IMR-90 (cell line): ENCODE measurements at regions not wholly inside any gene's neighbourhood (a gene's known extent, or its start where the extent isn't known, plus 50 kb on each side); places are given as distances from the start of the nearest gene placed in this dataset.

Experiments used
- ATAC-seq: fragments of 200-7000 bp; cut with Tn5 transposase; 2 replicates; pipeline ENCODE4 v1.9.1; 2020; ENCODE audit warnings: low read depth, mild to moderate bottlenecking, moderate library complexity
- BruUV-seq: library from RNA; stranded (reverse); fragments of 400-500 nt; replicated peaks from 2 replicates; lab custom pipeline; 2021; lab: Mats Ljungman, UMichigan
- CTCF ChIA-PET: fragments of 300-600 bp; formaldehyde crosslinking; extraction: SDS; loops from one replicate; lab custom pipeline; 2021; ENCODE audit warnings: antibody characterized with exemption; lab: Yijun Ruan, JAX
- POLR2A ChIA-PET: fragments of 300-600 bp; sonication (Branson Sonifier 250); formaldehyde crosslinking; loops from one replicate; lab custom pipeline; 2022; ENCODE audit warnings: antibody characterized with exemption; ENCODE audit not compliant: unreplicated experiment; lab: Charles Lee
- DNase-seq: peaks from one replicate; pipeline ENCODE4 v3.0.0; 2013
- H2AFZ ChIP-seq: replicated peaks from 2 replicates; pipeline ENCODE3; 2013; ENCODE audit warnings: low read length, mild to moderate bottlenecking; ENCODE audit not compliant: poor library complexity
- H2AK5ac ChIP-seq: 2 replicates; pipeline ENCODE4 v1.6.1; 2013; ENCODE audit warnings: low read depth, low read length, inconsistent platforms
- H2AK9ac ChIP-seq: replicated peaks from 2 replicates; pipeline ENCODE3; 2013; ENCODE audit warnings: mild to moderate bottlenecking, low read depth, low read length, moderate library complexity; ENCODE audit not compliant: poor library complexity
- H2BK120ac ChIP-seq: 2 replicates; pipeline ENCODE4 v1.6.1; 2013; ENCODE audit warnings: low read depth, low read length, inconsistent platforms
- H2BK15ac ChIP-seq: 3 replicates; pipeline ENCODE4 v1.6.1; 2013; ENCODE audit warnings: low read depth, low read length, inconsistent platforms
- H2BK20ac ChIP-seq: 2 replicates; pipeline ENCODE4 v1.6.1; 2013; ENCODE audit warnings: low read depth, mild to moderate bottlenecking, inconsistent platforms, low read length, moderate library complexity
- H2BK5ac ChIP-seq: 2 replicates; pipeline ENCODE4 v1.6.1; 2013; ENCODE audit warnings: mild to moderate bottlenecking, low read depth, low read length, inconsistent platforms; ENCODE audit not compliant: poor library complexity, severe bottlenecking
- H3K14ac ChIP-seq: replicated peaks from 2 replicates; pipeline ENCODE4 v1.6.1; 2013; ENCODE audit warnings: low read depth, low read length, inconsistent platforms
- H3K18ac ChIP-seq: 2 replicates; pipeline ENCODE4 v1.6.1; 2013; ENCODE audit warnings: low read depth, low read length, control low read depth
- H3K23ac ChIP-seq: 2 replicates; pipeline ENCODE4 v1.6.1; 2013; ENCODE audit warnings: low read depth, low read length, inconsistent platforms
- H3K27ac ChIP-seq: 2 replicates; pipeline ENCODE4 v1.5.1; 2013; ENCODE audit warnings: mild to moderate bottlenecking, control low read depth, low read length; ENCODE audit not compliant: insufficient read depth
- H3K27me3 ChIP-seq: 2 replicates; pipeline ENCODE4 v1.6.1; 2013; ENCODE audit warnings: low read length; ENCODE audit not compliant: control insufficient read depth, insufficient read depth
- H3K36me3 ChIP-seq: 2 replicates; pipeline ENCODE4 v1.6.1; 2013; ENCODE audit warnings: low read length, mixed read lengths; ENCODE audit not compliant: control insufficient read depth, insufficient read depth
- H3K4ac ChIP-seq: 2 replicates; pipeline ENCODE4 v1.6.1; 2013; ENCODE audit warnings: low read depth, low read length, inconsistent platforms
- H3K4me1 ChIP-seq: 2 replicates; pipeline ENCODE4 v1.6.1; 2013; ENCODE audit warnings: low read length, mixed read lengths; ENCODE audit not compliant: control insufficient read depth, insufficient read depth
- H3K4me2 ChIP-seq: 2 replicates; pipeline ENCODE4 v1.6.1; 2013; ENCODE audit warnings: low read depth, mild to moderate bottlenecking, control low read depth, low read length, moderate library complexity
- H3K4me3 ChIP-seq: 2 replicates; pipeline ENCODE4 v1.5.1; 2013; ENCODE audit warnings: low read depth, mild to moderate bottlenecking, control low read depth, low read length, moderate library complexity; ENCODE audit not compliant: insufficient read depth
- H3K56ac ChIP-seq: 2 replicates; pipeline ENCODE4 v1.6.1; 2013; ENCODE audit warnings: low read length, inconsistent platforms; ENCODE audit not compliant: insufficient read depth; ENCODE audit errors: extremely low read depth
- H3K79me1 ChIP-seq, 2 experiments: 2 replicates each; pipeline ENCODE4 v1.6.1; 2013; ENCODE audit warnings: low read length in 2 of 2, inconsistent platforms in 1 of 2, low read depth in 1 of 2
- H3K9ac ChIP-seq: 2 replicates; pipeline ENCODE4 v1.6.1; 2013; ENCODE audit warnings: low read depth, low read length, control low read depth
- H3K9me1 ChIP-seq: 2 replicates; pipeline ENCODE4 v1.6.1; 2013; ENCODE audit warnings: low read length, inconsistent platforms; ENCODE audit not compliant: insufficient read depth
- H3K9me3 ChIP-seq: 2 replicates; pipeline ENCODE4 v1.6.1; 2013; ENCODE audit warnings: low read length; ENCODE audit not compliant: control insufficient read depth, insufficient read depth
- H4K20me1 ChIP-seq: 2 replicates; pipeline ENCODE4 v1.6.1; 2013; ENCODE audit warnings: low read length, inconsistent platforms; ENCODE audit not compliant: insufficient read depth
- H4K5ac ChIP-seq: 2 replicates; pipeline ENCODE4 v1.6.1; 2013; ENCODE audit warnings: mild to moderate bottlenecking, low read depth, low read length, control low read depth
- H4K8ac ChIP-seq, 2 experiments: 2 replicates each; pipeline ENCODE4 v1.6.1; 2013; ENCODE audit warnings: low read depth in 2 of 2, low read length in 2 of 2, control low read depth in 1 of 2, inconsistent platforms in 1 of 2
- H4K91ac ChIP-seq: 2 replicates; pipeline ENCODE4 v1.6.1; 2013; ENCODE audit warnings: low read depth, low read length, inconsistent platforms; ENCODE audit not compliant: insufficient read depth
- BHLHE40 ChIP-seq: fragments of 150-350 bp; IDR thresholded peaks from 2 replicates; pipeline ENCODE4 v1.6.1; 2016; ENCODE audit warnings: mild to moderate bottlenecking, low read depth, low read length
- CEBPB ChIP-seq: IDR thresholded peaks from 2 replicates; pipeline ENCODE4 v1.6.1; 2012; ENCODE audit warnings: low read depth, low read length, improper control_type of control experiment
- CHD1 ChIP-seq: IDR thresholded peaks from 2 replicates; pipeline ENCODE4 v1.6.1; 2012; ENCODE audit warnings: low read depth, low read length, improper control_type of control experiment
- FOS ChIP-seq: fragments of 150-350 bp; IDR thresholded peaks from 2 replicates; pipeline ENCODE4 v1.6.1; 2016; ENCODE audit warnings: low read depth, low read length
- MAFK ChIP-seq: IDR thresholded peaks from 2 replicates; pipeline ENCODE4 v1.6.1; 2012; ENCODE audit warnings: low read depth, low read length, improper control_type of control experiment
- MAZ ChIP-seq: IDR thresholded peaks from 2 replicates; pipeline ENCODE4 v1.6.1; 2012; ENCODE audit warnings: low read depth, mild to moderate bottlenecking, low read length, improper control_type of control experiment, moderate library complexity, borderline replicate concordance
- MXI1 ChIP-seq: IDR thresholded peaks from 2 replicates; pipeline ENCODE4 v1.6.1; 2012; ENCODE audit warnings: low read depth, mild to moderate bottlenecking, low read length, moderate library complexity, borderline replicate concordance
- NFE2L2 ChIP-seq: fragments of 150-350 bp; IDR thresholded peaks from 2 replicates; pipeline ENCODE4 v1.6.1; 2016; ENCODE audit warnings: low read depth, mild to moderate bottlenecking, low read length
- POLR2A ChIP-seq: IDR thresholded peaks from 2 replicates; pipeline ENCODE4 v1.6.1; 2012; ENCODE audit warnings: mild to moderate bottlenecking, low read depth, low read length
- RAD21 ChIP-seq: IDR thresholded peaks from 2 replicates; pipeline ENCODE4 v1.6.1; 2012; ENCODE audit warnings: low read length, improper control_type of control experiment
- RCOR1 ChIP-seq: IDR thresholded peaks from 2 replicates; pipeline ENCODE4 v1.6.1; 2012; ENCODE audit warnings: mild to moderate bottlenecking, low read length, improper control_type of control experiment; ENCODE audit not compliant: insufficient replicate concordance
- RFX5 ChIP-seq: IDR thresholded peaks from 2 replicates; pipeline ENCODE4 v1.8.0; 2012; ENCODE audit warnings: low read depth, mild to moderate bottlenecking, low read length, moderate library complexity
- SMC3 ChIP-seq: fragments of 150-350 bp; IDR thresholded peaks from 2 replicates; pipeline ENCODE4 v1.6.1; 2016; ENCODE audit warnings: low read depth, mild to moderate bottlenecking, antibody characterized with exemption, low read length, moderate library complexity
- WGBS, 2 experiments: methylation state at CpG; one replicate each; pipeline versions ENCODE4 v1.1.5 to v1.1.7; 2013; ENCODE audit warnings: missing lambda C conversion rate in 2 of 2; ENCODE audit not compliant: insufficient read length in 1 of 2; ENCODE audit errors: extremely low coverage in 2 of 2; 5-methylcytosine and 5-hydroxymethylcytosine counted together
- dilution Hi-C: fragments of 300-500 bp; cut with HindIII; formaldehyde crosslinking; loops from one replicate; pipeline ENCODE4 v1.14.3; 2018; ENCODE audit warnings: low sequenced_read_pairs; ENCODE audit not compliant: unreplicated experiment
- in situ Hi-C: fragments of 300-500 bp; cut with MboI; formaldehyde crosslinking; loops from 3 replicates; pipeline ENCODE4 v1.14.3; 2019; ENCODE audit warnings: low sequenced_read_pairs, inconsistent platforms, mixed read lengths
- intact Hi-C: fragments of 100-400 bp; cut with micrococcal nuclease; formaldehyde crosslinking; loops from 2 replicates; pipeline ENCODE4 v1.10.0; 2022
- TF ChIP-seq, protein P1 (sequence below): fragments of 150-350 bp; IDR thresholded peaks from 2 replicates; pipeline ENCODE4 v1.6.1; 2016; ENCODE audit warnings: low read depth, mild to moderate bottlenecking, low read length, moderate library complexity, borderline replicate concordance
- TF ChIP-seq, protein P2 (sequence below): conservative IDR thresholded peaks from 2 replicates; pipeline ENCODE4 v1.5.1; 2012; ENCODE audit warnings: mild to moderate bottlenecking, low read depth, low read length, improper control_type of control experiment
- TF ChIP-seq, protein P3 (sequence below): fragments of 150-350 bp; IDR thresholded peaks from 2 replicates; pipeline ENCODE4 v1.6.1; 2017; ENCODE audit warnings: mild to moderate bottlenecking, antibody characterized with exemption, low read length, low read depth

GRCh38 chr4:14848229-14848628, 154.1 kb upstream of the CPEB2 start:
- H3K4ac ChIP-seq, result no peak overlapping the region
- no peak overlapping the region for H2BK20ac ChIP-seq
- no peak overlapping the region for H3K4me3 ChIP-seq
- BruUV-seq, result no TSS peak
- H3K4me2 ChIP-seq, result no peak overlapping the region
- dilution Hi-C loops, result no loop called here
- H3K79me1 ChIP-seq, result no peaks in the 10 kb centered on the region
- no peak overlapping the region for H4K5ac ChIP-seq
- ChIA-PET POLR2A (no interaction called here), CTCF (no interaction called here)
- no peak overlapping the region for H3K9ac ChIP-seq
- H3K23ac ChIP-seq, result no peak overlapping the region
- no peaks in the 10 kb centered on the region for H3K9me1 ChIP-seq
- no peak overlapping the region for H4K8ac ChIP-seq
- no peaks in the 10 kb centered on the region for H3K9me3 ChIP-seq
- DNase-seq, result no peak
- no peak overlapping the region for H2AK9ac ChIP-seq
- no peak overlapping the region for H3K18ac ChIP-seq
- H3K36me3 ChIP-seq, result no peaks in the 10 kb centered on the region
- no peaks in the 10 kb centered on the region; the same call in 1 of the 2 replicates for H3K27me3 ChIP-seq
- no peak overlapping the region for H3K56ac ChIP-seq
- H3K4me1 ChIP-seq, result no peaks in the 10 kb centered on the region
- ATAC-seq, result no peak
- intact Hi-C loops, result no loop called here
- no peak overlapping the region for H2BK15ac ChIP-seq
- no CpG with 5 or more reads among the region's 2 CpGs for WGBS, 2 experiments
- H3K14ac ChIP-seq, result no peak overlapping the region
- no peak overlapping the region for H4K91ac ChIP-seq
- no peak overlapping the region for H2AK5ac ChIP-seq
- H2AFZ ChIP-seq, result no peak overlapping the region
- TF ChIP-seq, protein P1, sequence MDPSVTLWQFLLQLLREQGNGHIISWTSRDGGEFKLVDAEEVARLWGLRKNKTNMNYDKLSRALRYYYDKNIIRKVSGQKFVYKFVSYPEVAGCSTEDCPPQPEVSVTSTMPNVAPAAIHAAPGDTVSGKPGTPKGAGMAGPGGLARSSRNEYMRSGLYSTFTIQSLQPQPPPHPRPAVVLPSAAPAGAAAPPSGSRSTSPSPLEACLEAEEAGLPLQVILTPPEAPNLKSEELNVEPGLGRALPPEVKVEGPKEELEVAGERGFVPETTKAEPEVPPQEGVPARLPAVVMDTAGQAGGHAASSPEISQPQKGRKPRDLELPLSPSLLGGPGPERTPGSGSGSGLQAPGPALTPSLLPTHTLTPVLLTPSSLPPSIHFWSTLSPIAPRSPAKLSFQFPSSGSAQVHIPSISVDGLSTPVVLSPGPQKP, result no peak
- TF ChIP-seq, protein P2, sequence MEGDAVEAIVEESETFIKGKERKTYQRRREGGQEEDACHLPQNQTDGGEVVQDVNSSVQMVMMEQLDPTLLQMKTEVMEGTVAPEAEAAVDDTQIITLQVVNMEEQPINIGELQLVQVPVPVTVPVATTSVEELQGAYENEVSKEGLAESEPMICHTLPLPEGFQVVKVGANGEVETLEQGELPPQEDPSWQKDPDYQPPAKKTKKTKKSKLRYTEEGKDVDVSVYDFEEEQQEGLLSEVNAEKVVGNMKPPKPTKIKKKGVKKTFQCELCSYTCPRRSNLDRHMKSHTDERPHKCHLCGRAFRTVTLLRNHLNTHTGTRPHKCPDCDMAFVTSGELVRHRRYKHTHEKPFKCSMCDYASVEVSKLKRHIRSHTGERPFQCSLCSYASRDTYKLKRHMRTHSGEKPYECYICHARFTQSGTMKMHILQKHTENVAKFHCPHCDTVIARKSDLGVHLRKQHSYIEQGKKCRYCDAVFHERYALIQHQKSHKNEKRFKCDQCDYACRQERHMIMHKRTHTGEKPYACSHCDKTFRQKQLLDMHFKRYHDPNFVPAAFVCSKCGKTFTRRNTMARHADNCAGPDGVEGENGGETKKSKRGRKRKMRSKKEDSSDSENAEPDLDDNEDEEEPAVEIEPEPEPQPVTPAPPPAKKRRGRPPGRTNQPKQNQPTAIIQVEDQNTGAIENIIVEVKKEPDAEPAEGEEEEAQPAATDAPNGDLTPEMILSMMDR, result no peak
- TF ChIP-seq RFX5 (no peak), POLR2A (no peak), MAZ (no peak), FOS (no peak), CHD1 (no peak), SMC3 (no peak), RCOR1 (no peak), MAFK (no peak), RAD21 (no peak), NFE2L2 (no peak), BHLHE40 (no peak), MXI1 (no peak), CEBPB (no peak)
- TF ChIP-seq, protein P3, sequence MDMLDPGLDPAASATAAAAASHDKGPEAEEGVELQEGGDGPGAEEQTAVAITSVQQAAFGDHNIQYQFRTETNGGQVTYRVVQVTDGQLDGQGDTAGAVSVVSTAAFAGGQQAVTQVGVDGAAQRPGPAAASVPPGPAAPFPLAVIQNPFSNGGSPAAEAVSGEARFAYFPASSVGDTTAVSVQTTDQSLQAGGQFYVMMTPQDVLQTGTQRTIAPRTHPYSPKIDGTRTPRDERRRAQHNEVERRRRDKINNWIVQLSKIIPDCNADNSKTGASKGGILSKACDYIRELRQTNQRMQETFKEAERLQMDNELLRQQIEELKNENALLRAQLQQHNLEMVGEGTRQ, result no peak
- H2BK120ac ChIP-seq, result no peak overlapping the region
- in situ Hi-C loops, result no loop called here
- no peak overlapping the region for H2BK5ac ChIP-seq
- H3K27ac ChIP-seq, result no peak overlapping the region
- H4K20me1 ChIP-seq, result no peaks in the 10 kb centered on the region
